VCaP (cell line): ENCODE measurements at regions not wholly inside any gene's neighbourhood (a gene's known extent, or its start where the extent isn't known, plus 50 kb on each side); places are given as distances from the start of the nearest gene placed in this dataset.

Experiments
- H3K27ac ChIP-seq: fragments of 450-650 bp; 2 replicates; pipeline ENCODE4 v1.5.1; 2017
- CTCF ChIP-seq: fragments of 450-650 bp; conservative IDR thresholded peaks from 2 replicates; pipeline ENCODE4 v1.5.1; 2017; ENCODE audit warnings: mild to moderate bottlenecking, moderate library complexity

GRCh38 chr11:134888821-134889220 is 476.8 kb upstream of the B3GAT1 start:
- H3K27ac ChIP-seq = no peak overlapping the region
- no peak for TF ChIP-seq CTCF

DNA sequence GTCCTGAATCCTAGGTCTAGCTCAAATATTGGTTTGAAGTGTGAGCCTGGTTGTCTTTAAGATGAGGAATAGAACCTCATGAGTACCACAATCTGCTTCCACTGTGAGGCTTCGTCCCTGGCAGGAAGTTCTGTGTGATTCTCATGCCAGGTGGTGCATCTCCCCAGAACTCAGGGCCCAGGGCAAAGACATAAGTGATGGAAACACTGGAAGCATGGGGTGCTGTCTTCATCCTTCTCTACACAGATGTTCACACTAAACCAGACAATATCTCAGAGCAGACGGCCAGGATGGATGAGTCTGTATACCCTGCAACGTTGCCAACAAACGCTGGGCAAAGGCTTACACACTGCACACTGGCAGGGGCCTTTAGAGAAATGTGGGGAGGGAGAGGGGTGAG is 475.9 kb upstream of the B3GAT1 start:
- H3K27ac ChIP-seq = no peak overlapping the region
- no peak for TF ChIP-seq CTCF

- TF ChIP-seq CTCF = no peak
- no peak overlapping the region for H3K27ac ChIP-seq
Measured at GRCh38 chr11:134883484-134883883, 471.4 kb upstream of the B3GAT1 start.

- H3K27ac ChIP-seq = no peak overlapping the region
- no peak for TF ChIP-seq CTCF
Measured at GRCh38 chr11:134882671-134883297, 470.7 kb upstream of the B3GAT1 start.

GRCh38 chr11:134882141-134882540 is 470.1 kb upstream of the B3GAT1 start:
- no peak for TF ChIP-seq CTCF
- no peak overlapping the region for H3K27ac ChIP-seq

DNA sequence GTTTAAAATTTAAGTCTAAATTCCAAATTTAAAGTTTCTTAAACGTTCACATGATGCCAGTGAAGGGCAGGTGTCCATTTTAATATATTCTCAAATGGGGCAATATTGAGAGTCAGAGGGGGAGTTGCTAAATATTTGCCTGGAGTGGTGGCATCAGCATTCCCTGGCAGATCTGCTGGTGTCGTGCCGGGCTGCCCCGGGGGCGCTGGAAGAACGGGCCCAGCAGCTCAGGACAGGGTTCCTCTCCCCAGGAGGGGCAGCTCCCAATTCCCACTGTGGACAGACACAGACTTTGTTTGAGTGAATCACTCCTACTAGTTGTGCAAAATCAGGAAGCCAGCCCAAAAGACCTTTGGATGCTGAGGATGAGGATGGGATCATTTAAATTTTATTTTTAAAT is 468.7 kb upstream of the B3GAT1 start:
- TF ChIP-seq CTCF = no peak
- no peak overlapping the region for H3K27ac ChIP-seq

DNA sequence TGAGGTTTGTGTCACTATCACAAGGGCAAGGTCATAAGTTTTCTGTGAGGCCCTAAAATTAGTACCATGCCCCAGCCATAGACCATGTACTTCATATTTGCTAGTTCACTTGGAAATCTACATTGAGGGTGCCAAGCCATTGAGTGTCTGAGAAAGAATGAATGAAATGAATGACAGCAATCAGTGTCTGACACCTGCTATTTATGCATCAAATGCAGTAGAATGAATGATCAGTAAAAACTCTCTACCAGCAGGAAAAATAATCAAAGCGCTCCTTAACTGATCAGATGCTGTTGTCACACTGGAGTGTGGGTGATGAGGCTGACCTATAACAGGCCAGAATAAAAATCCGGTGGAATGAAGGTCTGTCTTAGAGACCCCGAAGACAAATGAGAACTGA is 467.9 kb upstream of the B3GAT1 start:
- H3K27ac ChIP-seq = no peak overlapping the region
- TF ChIP-seq CTCF = no peak

GRCh38 chr11:134879341-134879740 is 467.3 kb upstream of the B3GAT1 start:
- no peak for TF ChIP-seq CTCF
- H3K27ac ChIP-seq = no peak overlapping the region
